ENCODE measurements at regions not wholly inside any gene's neighbourhood (a gene's known extent, or its start where the extent isn't known, plus 50 kb on each side); places are given as distances from the start of the nearest gene placed in this dataset.

GRCh38 chr20:60598528-60598927 lies 640.3 kb downstream of the CDH26 start:
- TF ChIP-seq POU2F2 (IDR thresholded peaks at IDR 0.05; ENCODE audit: low read depth, low read length) (no peak), POLR2AphosphoS5 (IDR thresholded peaks at IDR 0.05; ENCODE audit: low read depth, low read length) (no peak), PAX5 (IDR thresholded peaks at IDR 0.05; ENCODE audit: insufficient read depth, low read length, severe bottlenecking) (no peak), POLR2A (IDR thresholded peaks at IDR 0.05; ENCODE audit: low read depth, low read length) (no peak), TAF1 (IDR thresholded peaks at IDR 0.05; ENCODE audit: low read depth, low read length) (no peak), SPI1 (IDR thresholded peaks at IDR 0.05; ENCODE audit: low read depth, low read length) (no peak)
- no peak for DNase-seq (ENCODE audit: insufficient read length, low spot score)
- FAIRE-seq = no peak

DNA sequence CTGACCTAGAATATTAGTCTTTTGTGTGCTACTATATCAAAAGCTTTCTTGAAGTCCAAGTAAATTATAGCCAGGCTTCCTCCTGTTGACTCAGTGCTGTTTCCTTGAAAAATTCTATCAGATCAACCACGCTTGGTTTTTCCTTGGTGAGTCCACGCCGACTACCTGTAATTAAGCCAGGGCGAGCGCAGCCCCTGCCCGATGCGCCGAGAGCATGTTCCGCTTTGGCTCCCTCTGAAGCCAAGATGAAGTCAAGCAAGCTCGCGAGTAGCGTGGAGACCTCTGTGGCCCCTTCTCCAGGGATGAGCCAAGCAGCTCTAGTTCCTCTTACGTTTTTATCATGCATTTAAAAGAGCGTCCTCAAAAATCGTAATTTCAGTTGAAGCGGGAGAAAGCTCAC lies 641.2 kb downstream of the CDH26 start:
- FAIRE-seq = no peak

GRCh38 chr20:60600036-60600435 lies 641.8 kb downstream of the CDH26 start:
- FAIRE-seq (no peak), DNase-seq (ENCODE audit: insufficient read length, low spot score) (no peak)
- no peak for TF ChIP-seq POLR2A (IDR thresholded peaks at IDR 0.05; ENCODE audit: low read depth, low read length)
- no peak for TF ChIP-seq TAF1 (IDR thresholded peaks at IDR 0.05; ENCODE audit: low read depth, low read length)
- no peak for TF ChIP-seq SPI1 (IDR thresholded peaks at IDR 0.05; ENCODE audit: low read depth, low read length)
- no peak for TF ChIP-seq POLR2AphosphoS5 (IDR thresholded peaks at IDR 0.05; ENCODE audit: low read depth, low read length)
- TF ChIP-seq POU2F2 (IDR thresholded peaks at IDR 0.05; ENCODE audit: low read depth, low read length) = no peak
- no peak for TF ChIP-seq PAX5 (IDR thresholded peaks at IDR 0.05; ENCODE audit: insufficient read depth, low read length, severe bottlenecking)

More for the DNA sequence above, 641.2 kb downstream of the CDH26 start:
- TF ChIP-seq POLR2A (IDR thresholded peaks at IDR 0.05; ENCODE audit: low read depth, low read length) (no peak), PAX5 (IDR thresholded peaks at IDR 0.05; ENCODE audit: insufficient read depth, low read length, severe bottlenecking) (no peak), SPI1 (IDR thresholded peaks at IDR 0.05; ENCODE audit: low read depth, low read length) (no peak), POU2F2 (IDR thresholded peaks at IDR 0.05; ENCODE audit: low read depth, low read length) (no peak), TAF1 (IDR thresholded peaks at IDR 0.05; ENCODE audit: low read depth, low read length) (no peak), POLR2AphosphoS5 (IDR thresholded peaks at IDR 0.05; ENCODE audit: low read depth, low read length) (no peak)
- DNase-seq (ENCODE audit: insufficient read length, low spot score) = no peak

GRCh38 chr20:60624066-60624465 lies 628.0 kb upstream of the CDH4 start:
- TF ChIP-seq POLR2AphosphoS5 (IDR thresholded peaks at IDR 0.05; ENCODE audit: low read depth, low read length) (no peak), SPI1 (IDR thresholded peaks at IDR 0.05; ENCODE audit: low read depth, low read length) (no peak), PAX5 (IDR thresholded peaks at IDR 0.05; ENCODE audit: insufficient read depth, low read length, severe bottlenecking) (no peak), POLR2A (IDR thresholded peaks at IDR 0.05; ENCODE audit: low read depth, low read length) (no peak), POU2F2 (IDR thresholded peaks at IDR 0.05; ENCODE audit: low read depth, low read length) (no peak), TAF1 (IDR thresholded peaks at IDR 0.05; ENCODE audit: low read depth, low read length) (no peak)
- FAIRE-seq (no peak), DNase-seq (ENCODE audit: insufficient read length, low spot score) (no peak)

DNA sequence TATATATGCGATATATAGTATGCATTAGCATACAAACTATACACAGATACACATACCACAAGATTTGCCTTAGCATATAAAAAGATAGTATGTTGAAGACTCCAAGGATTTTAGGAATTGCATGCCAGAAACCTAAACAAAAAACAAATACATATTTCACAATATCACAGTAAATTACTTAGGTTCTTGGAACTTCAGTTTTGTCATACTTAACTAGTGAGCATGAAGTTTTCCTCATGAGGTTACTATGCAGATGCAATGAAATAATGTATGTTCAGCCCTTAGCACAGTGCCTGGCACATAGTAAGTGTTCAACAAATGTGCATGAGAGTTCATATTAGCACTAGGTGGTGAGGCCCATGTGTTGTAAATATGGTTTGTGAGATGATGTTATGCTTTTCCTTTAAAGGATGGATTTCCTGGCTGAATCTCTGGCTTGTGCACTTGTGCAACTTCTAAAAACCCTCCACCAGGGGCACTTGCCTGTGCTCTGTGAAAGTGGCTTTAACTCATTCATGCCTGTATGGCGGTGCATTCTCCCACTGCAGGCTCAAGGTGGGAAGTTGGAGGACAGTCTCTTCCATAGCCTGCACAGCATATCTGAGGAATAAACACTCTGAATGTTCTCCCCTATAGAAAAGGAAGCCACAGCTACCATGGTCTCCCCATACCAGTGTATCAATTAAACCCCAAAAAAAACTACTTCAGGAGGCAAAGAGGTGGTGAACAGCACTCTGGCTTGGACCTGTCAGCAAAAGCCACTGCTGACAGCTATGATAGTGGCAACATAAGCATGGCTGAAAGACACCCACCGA lies 624.1 kb upstream of the CDH4 start:
- no peak for DNase-seq (ENCODE audit: insufficient read length, low spot score)
- FAIRE-seq = no peak
- TF ChIP-seq TAF1 (IDR thresholded peaks at IDR 0.05; ENCODE audit: low read depth, low read length) (no peak), PAX5 (IDR thresholded peaks at IDR 0.05; ENCODE audit: insufficient read depth, low read length, severe bottlenecking) (no peak), POU2F2 (IDR thresholded peaks at IDR 0.05; ENCODE audit: low read depth, low read length) (no peak), POLR2AphosphoS5 (IDR thresholded peaks at IDR 0.05; ENCODE audit: low read depth, low read length) (no peak), POLR2A (IDR thresholded peaks at IDR 0.05; ENCODE audit: low read depth, low read length) (no peak), SPI1 (IDR thresholded peaks at IDR 0.05; ENCODE audit: low read depth, low read length) (no peak)

GRCh38 chr20:60628749-60629148 lies 623.3 kb upstream of the CDH4 start:
- FAIRE-seq = no peak
- TF ChIP-seq SPI1 (IDR thresholded peaks at IDR 0.05; ENCODE audit: low read depth, low read length) (no peak), TAF1 (IDR thresholded peaks at IDR 0.05; ENCODE audit: low read depth, low read length) (no peak), POLR2AphosphoS5 (IDR thresholded peaks at IDR 0.05; ENCODE audit: low read depth, low read length) (no peak)
- DNase-seq (ENCODE audit: insufficient read length, low spot score) = no peak

DNA sequence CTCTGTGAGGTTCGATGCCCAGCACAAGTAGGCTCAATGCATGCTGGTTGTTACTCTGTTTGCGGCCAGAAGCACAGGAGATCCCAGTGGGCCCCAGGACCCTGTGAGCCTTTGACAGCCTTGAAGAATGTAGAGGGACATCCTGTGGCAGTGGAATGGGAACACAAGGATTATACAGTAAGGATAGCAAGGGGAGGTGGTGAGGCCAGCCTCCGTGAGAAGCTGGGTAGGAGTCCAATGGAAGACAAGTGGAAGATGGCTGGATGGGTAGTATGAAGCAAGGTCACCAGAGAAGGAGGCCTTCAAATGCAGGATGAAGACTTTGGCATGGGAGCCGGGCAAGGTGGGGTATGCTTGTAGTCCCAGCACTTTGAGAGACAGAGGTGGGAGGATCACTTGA lies 622.9 kb upstream of the CDH4 start:
- no peak for FAIRE-seq
- no peak for TF ChIP-seq TAF1 (IDR thresholded peaks at IDR 0.05; ENCODE audit: low read depth, low read length)
- no peak for TF ChIP-seq POLR2A (IDR thresholded peaks at IDR 0.05; ENCODE audit: low read depth, low read length)
- no peak for TF ChIP-seq SPI1 (IDR thresholded peaks at IDR 0.05; ENCODE audit: low read depth, low read length)
- TF ChIP-seq POU2F2 (IDR thresholded peaks at IDR 0.05; ENCODE audit: low read depth, low read length) = no peak
- TF ChIP-seq PAX5 (IDR thresholded peaks at IDR 0.05; ENCODE audit: insufficient read depth, low read length, severe bottlenecking) = no peak
- no peak for TF ChIP-seq POLR2AphosphoS5 (IDR thresholded peaks at IDR 0.05; ENCODE audit: low read depth, low read length)
- DNase-seq (ENCODE audit: insufficient read length, low spot score) = no peak

DNA sequence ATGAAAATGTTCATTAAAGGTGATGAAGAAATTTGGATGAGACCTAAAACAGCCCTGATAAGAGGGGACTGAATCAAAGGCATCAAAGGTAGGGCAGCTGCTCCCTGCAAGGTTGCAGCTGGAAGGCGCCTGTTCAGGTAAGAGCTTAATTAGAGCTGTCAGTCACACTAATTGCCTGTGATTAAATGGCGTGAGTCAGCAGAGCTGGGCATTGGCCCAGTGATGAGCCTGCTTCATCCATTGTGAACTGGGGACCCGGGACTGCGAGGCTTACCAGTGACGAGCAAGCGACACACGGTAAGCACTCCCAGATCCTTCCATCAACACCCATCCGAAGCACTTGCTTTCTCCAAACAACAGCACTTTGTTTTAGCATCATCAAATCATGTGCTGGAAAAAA lies 621.5 kb upstream of the CDH4 start:
- FAIRE-seq (no peak), DNase-seq (ENCODE audit: insufficient read length, low spot score) (no peak)
- TF ChIP-seq POLR2AphosphoS5 (IDR thresholded peaks at IDR 0.05; ENCODE audit: low read depth, low read length) = no peak
- TF ChIP-seq PAX5 (IDR thresholded peaks at IDR 0.05; ENCODE audit: insufficient read depth, low read length, severe bottlenecking) = no peak
- no peak for TF ChIP-seq TAF1 (IDR thresholded peaks at IDR 0.05; ENCODE audit: low read depth, low read length)
- no peak for TF ChIP-seq POLR2A (IDR thresholded peaks at IDR 0.05; ENCODE audit: low read depth, low read length)
- no peak for TF ChIP-seq SPI1 (IDR thresholded peaks at IDR 0.05; ENCODE audit: low read depth, low read length)
- no peak for TF ChIP-seq POU2F2 (IDR thresholded peaks at IDR 0.05; ENCODE audit: low read depth, low read length)

DNA sequence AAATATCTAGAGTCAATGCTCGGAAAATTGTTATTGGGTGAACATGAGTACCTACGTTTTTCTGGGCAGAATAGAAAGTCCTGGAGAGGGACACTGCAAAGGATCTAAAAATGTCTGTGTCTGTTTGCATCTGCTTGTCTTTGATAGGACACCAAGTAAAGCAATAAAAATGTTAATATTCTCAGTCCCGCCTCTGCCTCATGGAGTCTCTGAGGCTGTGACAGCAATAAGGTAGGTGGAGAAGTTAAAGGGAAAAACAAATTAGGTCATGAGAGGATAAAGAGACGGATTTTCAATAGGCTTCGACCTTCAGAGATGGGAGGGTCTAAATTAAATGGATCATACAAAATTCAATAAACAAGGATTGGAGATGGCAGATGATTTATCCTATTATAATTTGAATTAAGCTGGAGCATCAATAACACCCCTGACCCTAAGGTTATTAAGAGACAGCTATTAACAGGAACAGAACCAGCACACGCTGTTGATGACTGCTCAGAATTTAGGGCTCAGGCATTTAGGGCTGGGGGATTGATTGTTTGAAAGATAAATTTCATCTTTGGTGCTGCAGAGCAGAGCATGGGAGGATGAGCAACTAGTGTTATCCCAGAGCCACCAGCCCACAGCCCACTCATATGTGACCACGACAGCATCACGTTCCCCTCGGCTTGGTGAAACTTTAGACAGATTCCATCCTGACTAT lies 620.3 kb upstream of the CDH4 start:
- DNase-seq (ENCODE audit: insufficient read length, low spot score) (no peak), FAIRE-seq (no peak)
- no peak for TF ChIP-seq PAX5 (IDR thresholded peaks at IDR 0.05; ENCODE audit: insufficient read depth, low read length, severe bottlenecking)
- TF ChIP-seq POLR2AphosphoS5 (IDR thresholded peaks at IDR 0.05; ENCODE audit: low read depth, low read length) = no peak
- TF ChIP-seq POLR2A (IDR thresholded peaks at IDR 0.05; ENCODE audit: low read depth, low read length) = no peak
- TF ChIP-seq SPI1 (IDR thresholded peaks at IDR 0.05; ENCODE audit: low read depth, low read length) = no peak
- TF ChIP-seq POU2F2 (IDR thresholded peaks at IDR 0.05; ENCODE audit: low read depth, low read length) = no peak

Data from GM12891 (cell line).